Stimulated activated CD4-positive, alpha-beta T cell treated with anti-CD3 and anti-CD28 coated beads, Interleukin-4, amount 100 ng/mL, for 24 hours (primary cell): ENCODE measurements at regions not wholly inside any gene's neighbourhood (a gene's known extent, or its start where the extent isn't known, plus 50 kb on each side); places are given as distances from the start of the nearest gene placed in this dataset.
"Not testable (repeated sequence)": the region's sequence is repeated elsewhere in the genome, so short reads cannot be mapped to it uniquely, and the experiment has no call there.

Experiments
- DNase-seq: peaks from one replicate; pipeline ENCODE4 v3.0.0-alpha.2; 2020

DNA sequence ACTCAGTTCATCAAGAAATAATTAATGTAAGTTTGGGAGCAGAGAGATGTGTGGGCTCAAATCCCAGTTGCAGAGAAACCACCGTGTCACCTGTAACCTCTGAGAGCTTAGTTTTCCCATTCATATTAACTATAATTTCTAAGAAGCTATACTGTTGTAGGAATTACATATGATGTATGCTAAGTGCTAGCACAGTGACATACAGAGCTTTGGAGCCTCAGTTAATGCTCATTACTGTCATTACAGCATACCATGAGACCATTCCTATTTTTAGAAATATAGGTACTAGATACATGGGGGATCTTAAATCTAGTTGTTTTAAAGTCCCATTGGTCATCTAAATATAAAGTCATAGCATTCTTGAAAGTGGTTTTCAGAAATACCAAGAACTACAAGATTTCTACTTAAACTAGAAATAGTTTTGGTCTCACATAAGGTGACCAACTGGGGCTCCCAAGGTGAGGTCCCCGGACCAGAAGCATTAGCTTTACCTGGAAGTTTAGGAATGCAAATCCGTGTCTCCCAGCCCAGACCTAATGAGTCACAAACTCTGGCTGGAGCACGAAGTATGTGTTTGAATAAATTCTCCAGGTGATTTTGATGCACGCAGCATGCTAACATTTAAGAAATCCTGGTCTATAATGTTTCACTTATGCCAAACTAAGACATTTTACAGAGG is 144.6 kb downstream of the LACC1 start:
- no peak for DNase-seq

DNA sequence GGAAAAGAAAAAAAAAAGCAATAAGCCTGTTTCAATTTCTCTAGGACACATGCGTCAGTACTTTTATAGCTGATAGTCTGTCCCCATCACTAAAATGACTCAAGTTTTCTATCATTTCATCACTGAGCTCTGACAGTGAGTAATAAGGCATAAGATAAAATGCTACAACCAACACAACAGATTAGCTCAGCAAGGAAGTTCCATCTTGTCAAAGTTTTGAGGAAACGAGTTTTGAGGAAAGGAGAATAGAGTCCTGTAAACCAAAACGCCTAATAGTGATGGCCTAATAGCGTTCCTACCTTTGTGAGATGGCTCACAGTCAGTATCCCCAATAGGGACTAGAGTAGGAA is 145.1 kb downstream of the LACC1 start:
- DNase-seq = no peak

DNA sequence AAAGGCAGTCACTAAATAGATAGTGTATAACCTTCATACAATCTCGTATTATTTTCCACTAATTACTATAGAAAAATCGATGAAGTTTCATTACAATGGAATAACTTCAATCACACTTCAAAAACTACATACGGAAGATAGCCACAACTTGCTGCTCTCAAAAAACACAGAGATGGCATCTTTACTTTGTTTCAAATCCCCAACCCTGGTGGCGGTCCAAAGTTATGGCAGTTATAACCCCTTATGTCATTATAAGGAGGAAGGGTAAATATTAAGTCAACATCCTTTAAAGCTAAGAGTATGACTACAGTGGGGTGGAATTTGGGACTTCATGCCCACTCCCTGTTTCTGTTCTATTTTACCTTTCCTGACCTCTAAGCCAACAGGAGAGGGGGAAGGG is 146.5 kb downstream of the LACC1 start:
- DNase-seq = no peak

- DNase-seq = no peak
These were observed 149.0 kb downstream of the LACC1 start for GRCh38 chr13:44028734-44029133.

DNA sequence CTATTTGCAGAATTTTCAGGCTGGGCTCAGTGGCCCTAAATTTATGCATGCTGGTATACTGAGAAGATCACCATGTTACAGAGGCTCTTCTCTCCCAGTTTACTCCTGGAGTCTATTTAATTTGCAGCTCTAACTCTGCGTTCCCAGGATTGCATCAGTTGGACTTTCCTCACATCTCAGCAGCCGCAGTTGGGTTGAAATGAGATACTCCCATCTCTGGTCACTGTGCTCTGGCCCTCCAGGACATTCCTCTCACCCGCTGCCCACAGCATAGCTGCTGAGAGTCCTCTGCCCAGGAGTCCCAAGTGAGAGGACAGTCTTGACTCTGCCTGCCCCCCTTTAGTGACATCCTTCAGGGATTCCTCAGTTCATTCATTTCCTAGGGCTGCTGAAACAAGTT is 150.9 kb downstream of the LACC1 start:
- DNase-seq = no peak

GRCh38 chr13:44031555-44031954 is 151.9 kb downstream of the LACC1 start:
- DNase-seq = no peak

GRCh38 chr13:44032802-44033201 is 153.1 kb downstream of the LACC1 start:
- DNase-seq = no peak

GRCh38 chr13:44035400-44035799 is 155.7 kb downstream of the LACC1 start:
- no peak for DNase-seq

DNA sequence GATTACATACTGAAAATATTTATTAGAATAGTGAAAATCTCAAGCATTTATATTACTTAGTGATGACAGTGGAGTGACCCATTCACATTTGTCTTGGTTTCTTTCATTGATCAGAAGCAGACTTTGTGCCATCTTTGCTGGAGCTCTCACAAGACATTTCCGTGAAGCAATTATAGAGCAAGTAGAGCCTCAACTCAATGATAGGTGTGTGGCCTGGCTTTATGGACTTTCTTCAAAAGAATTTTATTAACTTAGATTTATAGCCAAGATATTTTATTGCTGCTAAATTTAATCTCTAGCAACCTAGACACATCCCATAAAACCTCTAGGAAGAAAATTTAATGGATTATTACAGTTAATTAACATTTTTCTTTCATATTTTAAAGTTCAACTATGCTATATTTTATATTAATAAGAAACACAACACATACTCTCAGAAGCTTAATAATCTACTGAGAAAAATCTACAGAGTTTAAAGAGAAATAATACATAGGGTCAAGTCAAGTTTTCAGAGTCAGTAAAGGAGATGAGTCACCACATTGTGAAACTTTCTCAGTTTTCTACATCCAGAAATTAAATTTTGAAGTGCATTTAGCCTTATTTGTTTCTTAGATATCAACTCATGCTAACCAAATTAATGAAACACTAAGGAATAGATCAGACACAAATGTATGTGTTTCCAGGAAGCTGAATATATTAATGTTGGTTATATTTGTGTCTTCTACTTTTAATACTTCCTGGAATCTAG is 160.5 kb downstream of the LACC1 start:
- DNase-seq = no peak

GRCh38 chr13:44040818-44041100 is 161.1 kb downstream of the LACC1 start:
- DNase-seq = no peak

DNA sequence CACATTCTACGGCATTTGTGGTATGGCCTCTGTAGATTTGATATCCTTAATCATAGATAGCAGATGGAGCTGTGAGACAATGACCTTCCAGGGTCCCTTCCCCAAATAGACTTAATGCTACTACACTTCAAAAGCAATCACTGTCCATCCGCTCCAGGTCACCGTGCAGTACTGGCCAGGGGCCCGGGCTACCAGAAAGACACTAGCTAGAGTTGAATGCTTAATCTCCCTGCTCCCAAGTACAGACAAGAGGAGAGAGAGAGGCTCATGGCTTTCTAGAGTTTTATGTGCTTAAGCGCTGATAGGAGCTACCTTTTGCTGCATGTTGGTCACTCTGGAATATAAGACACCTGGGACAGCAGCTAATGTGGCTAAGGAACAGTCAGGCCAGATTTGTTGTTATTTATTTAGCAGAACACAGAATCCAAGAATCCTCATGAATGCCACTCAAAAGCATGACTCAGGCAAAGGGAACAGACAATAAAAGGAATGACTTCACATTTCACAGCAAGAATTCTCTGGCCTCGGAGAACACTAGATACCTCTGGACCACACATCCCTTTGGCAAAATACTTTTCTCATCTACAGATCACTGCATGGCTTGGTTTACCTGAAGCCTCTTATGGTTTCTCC is 165.0 kb downstream of the LACC1 start:
- DNase-seq = no peak

- no peak for DNase-seq
These were observed 165.5 kb downstream of the LACC1 start for GRCh38 chr13:44045180-44045562.

DNA sequence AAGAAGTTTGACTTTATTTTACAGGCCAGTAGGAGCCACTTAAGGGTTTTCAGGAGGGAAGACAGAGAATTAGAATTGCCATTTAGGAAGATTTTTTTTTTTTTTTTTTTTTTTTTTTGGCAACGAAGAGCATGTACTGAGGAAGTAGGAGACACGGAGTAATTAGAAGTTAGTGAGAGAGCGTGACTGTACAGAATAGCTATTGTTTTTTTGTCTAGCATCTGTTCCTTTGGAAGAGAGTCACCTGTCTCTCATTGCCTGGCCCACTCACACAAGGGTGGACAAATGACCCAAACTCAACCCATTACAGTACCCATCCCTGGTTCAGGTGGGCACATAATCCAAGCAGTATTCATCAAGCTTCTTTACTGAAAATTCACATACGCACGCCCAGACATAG is 166.7 kb downstream of the LACC1 start:
- no peak for DNase-seq

DNA sequence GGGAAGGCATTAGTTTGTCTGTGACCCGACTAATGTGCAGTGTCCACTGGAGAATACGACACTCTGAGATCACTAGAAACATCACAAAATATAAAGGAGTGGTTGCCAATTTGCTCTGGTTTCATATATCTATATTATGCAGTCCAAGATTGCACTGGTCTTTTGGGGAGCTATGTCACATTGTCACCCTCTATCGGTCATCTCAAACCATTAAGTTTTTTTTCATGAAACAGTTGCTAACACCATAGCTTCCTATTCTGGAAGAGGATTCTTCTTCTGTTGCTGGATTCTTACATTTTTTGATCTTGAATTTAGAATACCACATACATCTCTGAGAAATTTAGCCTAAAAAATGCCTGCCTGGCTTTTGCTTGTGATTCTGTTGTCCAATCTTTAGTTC is 168.6 kb downstream of the LACC1 start:
- no peak for DNase-seq

DNA sequence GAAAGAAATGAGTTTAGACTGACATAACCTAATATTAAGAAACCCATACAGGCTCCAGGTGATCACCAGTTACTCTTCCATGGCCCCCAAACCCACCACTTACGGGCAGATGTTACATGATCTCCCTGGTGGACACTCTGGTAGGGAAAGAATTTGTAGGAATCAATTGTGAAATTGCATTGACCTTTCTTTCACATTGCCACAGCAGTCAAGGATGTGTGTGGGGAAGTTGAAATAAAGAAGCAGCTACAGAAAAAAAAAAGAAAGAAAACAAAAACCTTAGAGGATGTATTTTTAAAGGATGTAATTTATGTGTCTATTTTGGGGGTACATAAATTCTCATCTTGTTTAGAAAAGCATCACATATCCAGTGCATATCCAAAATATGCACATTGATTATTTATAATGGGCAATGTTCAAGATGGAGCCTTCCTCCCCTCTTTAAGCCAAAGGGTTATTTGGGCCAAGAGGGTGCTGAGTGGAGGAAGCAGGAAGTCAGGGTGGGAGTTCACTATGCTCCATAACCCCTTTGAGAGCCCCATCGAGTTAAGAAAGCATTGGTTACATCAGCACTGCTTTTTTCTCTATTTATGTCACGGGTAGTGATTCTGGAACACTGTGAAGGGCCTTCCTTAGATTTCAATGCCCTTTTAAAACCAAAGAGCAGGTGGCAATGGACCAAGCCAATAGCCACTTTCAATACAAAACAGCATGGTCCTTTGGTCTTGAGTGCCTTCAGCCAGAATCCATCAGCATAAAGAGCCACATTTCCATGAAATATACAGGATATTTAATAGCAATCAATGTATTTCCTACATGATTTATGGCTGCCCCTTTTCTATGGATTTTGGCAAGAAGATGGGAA is 169.6 kb downstream of the LACC1 start:
- DNase-seq = no peak

GRCh38 chr13:44050450-44051063 is 170.9 kb downstream of the LACC1 start:
- no peak for DNase-seq

- DNase-seq = no peak
These were observed 171.7 kb downstream of the LACC1 start for GRCh38 chr13:44051405-44051804.

GRCh38 chr13:44051918-44052675 is 172.4 kb downstream of the LACC1 start:
- DNase-seq = no peak

DNA sequence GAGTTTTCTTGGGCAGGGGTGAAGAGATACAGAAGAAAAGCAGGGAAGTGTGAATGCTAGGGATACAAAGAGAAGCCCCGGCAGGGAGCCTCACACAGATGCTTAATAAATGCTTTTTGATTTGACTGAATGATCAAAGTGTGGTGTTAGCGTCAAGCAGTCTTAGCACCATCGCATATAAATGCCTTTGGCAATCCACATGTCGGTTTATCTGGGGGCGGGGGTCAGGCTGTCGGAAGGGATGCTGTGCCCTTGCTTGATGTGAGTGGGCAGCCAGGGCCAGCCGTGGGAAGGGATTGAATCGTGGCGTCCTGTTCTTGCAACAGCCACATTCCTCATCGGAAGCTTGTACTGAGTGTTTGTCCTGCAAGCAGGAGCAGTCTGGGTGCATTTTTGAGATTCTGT is 173.1 kb downstream of the LACC1 start:
- DNase-seq = no peak

DNA sequence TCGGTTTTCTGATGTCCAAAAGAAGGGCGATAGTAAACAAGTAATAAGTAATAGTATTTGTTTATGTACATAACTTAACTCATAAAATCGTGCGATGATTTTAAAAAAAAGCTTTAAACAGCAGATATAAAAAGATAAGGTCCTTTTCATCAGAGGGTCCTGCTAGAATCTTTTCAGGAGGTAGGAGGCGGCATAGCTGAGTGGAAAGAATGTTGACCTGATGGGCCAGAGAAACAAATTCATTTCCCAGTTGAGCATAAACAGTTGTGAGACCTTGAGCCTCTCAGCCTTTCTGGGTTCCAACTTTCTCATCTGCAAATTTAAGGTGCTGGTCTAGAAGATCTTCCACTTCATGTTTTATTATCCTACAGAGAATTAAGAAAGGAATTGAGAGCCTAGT is 173.5 kb downstream of the LACC1 start:
- DNase-seq = no peak

- DNase-seq = no peak
These were observed 174.8 kb downstream of the LACC1 start for GRCh38 chr13:44054525-44054924.

- not testable (repeated sequence) for DNase-seq
These were observed 176.0 kb downstream of the LACC1 start for GRCh38 chr13:44055681-44056080.
